22Rv1 (cell line): ENCODE measurements at regions not wholly inside any gene's neighbourhood (a gene's known extent, or its start where the extent isn't known, plus 50 kb on each side); places are given as distances from the start of the nearest gene placed in this dataset.

Experiments used
- ZFX ChIP-seq: fragments of 450-650 bp; IDR thresholded peaks from 2 replicates; pipeline ENCODE4 v1.6.1; 2017; ENCODE audit warnings: antibody characterized with exemption, borderline replicate concordance
- TF ChIP-seq, protein P1 (sequence below): fragments of 450-650 bp; IDR thresholded peaks from 2 replicates; pipeline ENCODE4 v1.5.1; 2017; ENCODE audit warnings: mild to moderate bottlenecking

DNA sequence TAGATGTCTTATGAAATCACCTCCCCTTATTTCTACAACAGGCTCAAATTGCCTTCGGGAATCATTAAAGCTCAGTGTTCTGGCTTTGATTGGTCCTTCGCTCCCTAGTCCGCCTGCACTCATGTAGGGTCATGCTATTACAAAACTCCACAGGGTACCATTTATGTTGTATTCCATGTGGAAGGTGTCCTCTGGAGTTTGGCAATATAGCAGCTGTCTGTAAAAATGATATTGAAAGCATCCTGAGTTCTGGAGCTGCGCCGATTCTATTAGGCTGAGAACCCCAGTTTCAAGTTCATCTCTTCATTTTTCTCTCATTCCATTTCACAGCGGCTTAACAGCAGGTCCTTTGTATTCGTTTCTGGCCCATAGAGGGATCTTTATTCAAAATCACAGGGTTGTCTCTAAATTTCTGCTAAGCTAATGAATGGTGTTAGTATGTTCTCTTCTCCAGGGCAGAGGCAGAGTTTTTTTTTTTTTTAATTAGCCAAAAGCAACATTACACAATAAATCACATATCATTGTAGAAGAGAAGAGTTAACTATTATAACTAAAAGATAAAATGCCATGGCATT lies 71.9 kb upstream of the TEKT1 start:
- TF ChIP-seq, protein P1, sequence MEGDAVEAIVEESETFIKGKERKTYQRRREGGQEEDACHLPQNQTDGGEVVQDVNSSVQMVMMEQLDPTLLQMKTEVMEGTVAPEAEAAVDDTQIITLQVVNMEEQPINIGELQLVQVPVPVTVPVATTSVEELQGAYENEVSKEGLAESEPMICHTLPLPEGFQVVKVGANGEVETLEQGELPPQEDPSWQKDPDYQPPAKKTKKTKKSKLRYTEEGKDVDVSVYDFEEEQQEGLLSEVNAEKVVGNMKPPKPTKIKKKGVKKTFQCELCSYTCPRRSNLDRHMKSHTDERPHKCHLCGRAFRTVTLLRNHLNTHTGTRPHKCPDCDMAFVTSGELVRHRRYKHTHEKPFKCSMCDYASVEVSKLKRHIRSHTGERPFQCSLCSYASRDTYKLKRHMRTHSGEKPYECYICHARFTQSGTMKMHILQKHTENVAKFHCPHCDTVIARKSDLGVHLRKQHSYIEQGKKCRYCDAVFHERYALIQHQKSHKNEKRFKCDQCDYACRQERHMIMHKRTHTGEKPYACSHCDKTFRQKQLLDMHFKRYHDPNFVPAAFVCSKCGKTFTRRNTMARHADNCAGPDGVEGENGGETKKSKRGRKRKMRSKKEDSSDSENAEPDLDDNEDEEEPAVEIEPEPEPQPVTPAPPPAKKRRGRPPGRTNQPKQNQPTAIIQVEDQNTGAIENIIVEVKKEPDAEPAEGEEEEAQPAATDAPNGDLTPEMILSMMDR = no peak
- TF ChIP-seq ZFX = no peak
